Heart left ventricle (tissue), 13 donors: ENCODE measurements at regions not wholly inside any gene's neighbourhood (a gene's known extent, or its start where the extent isn't known, plus 50 kb on each side); places are given as distances from the start of the nearest gene placed in this dataset.

Source experiments
- CTCF ChIP-seq, 12 donors: fragments of 200-600 bp; sonication (generic) in 4 of 12; IDR thresholded peaks; one replicate each; pipeline versions ENCODE4 v1.5.0 to v1.8.0; 2018 to 2022; ENCODE audit warnings: antibody characterized with exemption in 12 of 12, mild to moderate bottlenecking in 5 of 12
- POLR2A ChIP-seq, 2 donors: fragments of 450-650 bp; IDR thresholded peaks; one replicate each; pipeline ENCODE4 v1.6.1; 2017; ENCODE audit warnings: antibody characterized with exemption in 2 of 2, mild to moderate bottlenecking in 2 of 2, moderate library complexity in 2 of 2
- donor health status: ischemic (EF 13 %, LVEDD 7.1; RV severe dilation, severe dysfunction).
- donor health status: DM: no; HTN: yes; CAD: no.
- donor health status: DM: no; HTN: no; CAD: no.
- donor health status: ischemic (EF 25% LVEDD 6.9; RV normal size, moderate dysfunction).
- donor health status: ischemic (EF 25% LVEDD 5.7; RV mildly dilated, moderate dysfunction).
- donor health status: ischemic (EF 35%, LVEDD 5.7; RV mildly dilated, moderate dysfunction).
- donor health status: nonischemic (EF 11% LVEDD 7.7; RV severe dilation, severe dysfunction).
- donor health status: DM: yes; HTN: yes; CAD: no.
- donor health status: PGD.
- donor health status: ischemic (EF 29% LVEDD 5.4; RV normal size, mild dysfunction).
- donor health status: nonischemic (EF 23%, LVEDD 6.1; RV moderate dilation, normal function).

GRCh38 chr12:53828598-53828997 lies 76.8 kb upstream of the CISTR start:
- TF ChIP-seq POLR2A (IDR thresholded peaks at IDR 0.05) (no peak), CTCF (IDR thresholded peaks at IDR 0.05) (no peak)
